GM21381 (cell line): ENCODE measurements at regions not wholly inside any gene's neighbourhood (a gene's known extent, or its start where the extent isn't known, plus 50 kb on each side); places are given as distances from the start of the nearest gene placed in this dataset.
"Not testable (repeated sequence)": the region's sequence is repeated elsewhere in the genome, so short reads cannot be mapped to it uniquely, and the experiment has no call there.

Experiments used
- ATAC-seq: cut with Tn5 transposase; IDR thresholded peaks from one replicate; pipeline ENCODE4 v1.9.1; 2021; ENCODE audit warnings: mild to moderate bottlenecking, moderate library complexity; ENCODE audit not compliant: unreplicated experiment

DNA sequence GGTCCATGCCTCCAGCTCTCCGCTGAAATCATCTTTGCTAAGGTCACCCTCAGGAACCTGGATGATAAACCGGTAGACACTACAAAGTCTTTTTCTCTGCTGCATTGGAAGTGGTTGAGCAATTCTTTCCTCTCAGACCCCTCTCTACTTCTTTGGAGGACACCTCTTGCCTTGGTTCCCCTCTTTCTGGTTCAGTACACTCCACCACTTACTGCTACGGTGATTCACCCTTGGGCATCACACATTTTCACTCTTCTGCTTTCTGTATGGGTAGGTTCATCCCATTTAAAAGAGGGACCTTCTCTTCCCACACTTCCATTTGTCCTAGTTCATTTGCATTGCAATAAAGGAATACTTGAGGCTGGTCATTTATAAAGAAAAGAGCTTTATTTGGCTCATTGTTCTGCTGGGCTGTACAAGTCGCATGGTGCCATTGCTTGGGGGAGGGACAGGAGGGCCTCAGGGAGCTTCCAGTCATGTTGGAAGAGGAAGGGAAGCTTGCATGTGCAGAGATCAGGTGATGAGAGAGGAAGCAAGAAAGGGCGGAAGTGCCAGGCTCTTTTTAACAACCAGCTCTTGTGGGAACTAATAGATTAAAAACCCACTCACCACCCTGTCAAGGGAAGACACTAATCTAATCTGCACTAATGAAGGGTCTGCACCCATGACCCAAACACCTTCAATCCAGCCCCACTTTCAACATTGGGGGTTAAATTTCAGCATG, 149.7 kb upstream of the TMEM170B start:
- no peak for ATAC-seq

DNA sequence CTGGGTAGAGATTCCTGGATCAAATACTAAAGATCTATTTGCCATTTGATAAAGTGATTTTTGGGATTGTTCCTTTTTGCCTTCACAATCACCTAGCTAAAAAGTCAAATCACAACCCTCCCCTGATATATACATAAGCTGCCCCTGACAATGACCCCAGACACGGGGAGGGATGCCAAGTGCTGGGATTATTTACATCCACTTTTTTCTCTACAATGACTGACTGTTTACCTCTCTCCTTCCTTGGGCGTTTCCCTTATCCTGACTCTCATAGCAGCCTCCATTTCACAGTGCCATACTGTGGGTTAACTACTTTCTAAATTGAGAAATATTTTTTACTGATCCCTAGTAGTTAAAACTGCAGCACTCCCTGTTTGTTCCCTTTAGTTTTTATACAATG, 150.8 kb upstream of the TMEM170B start:
- ATAC-seq = no peak

- ATAC-seq = peak; percentile 71
These were observed 151.2 kb upstream of the TMEM170B start for GRCh38 chr6:11386323-11386722.

DNA sequence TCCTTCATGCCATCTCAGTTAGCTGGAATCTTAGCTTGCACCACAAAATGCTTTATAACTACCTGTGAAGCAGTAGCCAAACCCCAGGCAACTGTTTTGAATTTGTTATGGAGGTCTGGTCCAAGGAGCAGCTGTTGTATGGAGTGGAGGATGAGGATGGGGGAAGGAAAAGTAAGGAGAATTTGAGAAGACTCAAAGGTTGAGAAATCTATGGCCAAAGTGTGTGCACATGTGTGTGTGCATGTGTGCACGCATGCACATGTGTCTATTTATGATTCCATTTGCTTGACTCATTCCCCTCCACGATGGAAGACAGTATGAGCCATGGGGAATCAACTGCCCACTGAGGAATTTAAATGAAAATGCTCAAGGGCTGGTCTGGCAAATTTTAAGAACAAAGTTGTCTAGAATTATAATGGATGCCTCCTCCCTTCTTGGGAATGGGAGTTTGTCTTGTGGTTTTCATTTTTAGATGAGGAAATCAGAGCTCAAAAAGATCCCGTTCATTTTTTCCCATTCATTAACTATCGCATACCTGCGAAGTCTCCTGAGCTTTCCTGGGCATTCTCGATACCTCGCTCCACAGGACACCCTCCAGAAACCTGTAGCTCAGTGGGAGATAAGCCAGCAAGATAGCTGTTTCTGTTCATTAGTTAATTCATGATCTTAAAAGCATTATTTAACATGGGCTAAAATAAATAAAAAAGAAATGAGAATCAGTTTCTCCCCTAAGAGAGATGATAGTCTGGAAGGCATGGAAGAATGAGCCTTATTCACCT, 152.3 kb upstream of the NEDD9 start:
- no peak for ATAC-seq

- peak; percentile 68 for ATAC-seq
These were observed 149.5 kb upstream of the NEDD9 start for GRCh38 chr6:11381801-11382513.

- no peak for ATAC-seq
These were observed 148.7 kb upstream of the NEDD9 start for GRCh38 chr6:11380969-11381744.

- no peak for ATAC-seq
These were observed 148.1 kb upstream of the NEDD9 start for GRCh38 chr6:11380549-11380948.

DNA sequence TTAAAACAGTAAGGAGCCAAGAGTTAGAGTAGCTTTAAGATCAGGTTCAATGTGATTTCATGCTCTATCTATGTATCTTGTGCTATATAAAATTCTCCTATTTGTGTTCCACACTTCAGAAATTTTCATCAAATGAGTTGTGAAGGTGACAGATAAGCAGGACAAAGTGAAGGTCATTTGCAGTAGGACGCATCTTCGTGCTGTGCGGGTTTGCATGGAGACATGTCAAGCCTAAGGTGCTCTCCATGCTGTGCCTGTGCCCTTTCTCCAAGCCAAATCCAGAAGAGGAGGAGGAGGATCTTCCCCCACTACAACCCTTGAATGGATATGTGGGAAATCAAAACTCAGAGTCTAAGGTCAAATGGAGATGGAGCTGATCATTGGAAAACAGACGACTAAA, 147.3 kb upstream of the NEDD9 start:
- no peak for ATAC-seq

DNA sequence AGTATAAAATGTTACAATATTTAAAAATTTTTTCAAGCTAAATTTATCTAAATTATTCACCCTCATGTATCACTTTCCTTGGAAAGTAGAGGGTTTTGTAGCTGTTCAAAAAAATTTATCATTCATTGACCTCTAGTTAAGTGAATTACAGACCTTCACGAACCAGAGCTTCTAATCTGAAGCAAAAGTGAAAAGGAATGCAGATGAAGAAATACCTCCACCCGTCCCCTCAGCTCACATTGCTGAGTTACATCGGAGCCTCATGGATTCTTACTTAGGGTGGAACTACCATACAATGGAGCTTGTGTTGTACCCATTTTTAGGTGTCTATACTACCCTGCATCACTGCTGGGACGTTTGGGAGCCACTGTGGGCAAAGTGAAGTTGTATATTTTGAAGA, 146.2 kb upstream of the NEDD9 start:
- ATAC-seq = no peak

GRCh38 chr6:11374036-11375010, 141.9 kb upstream of the NEDD9 start:
- ATAC-seq = peak; percentile 83

GRCh38 chr6:11373208-11373607, 140.7 kb upstream of the NEDD9 start:
- ATAC-seq = no peak

DNA sequence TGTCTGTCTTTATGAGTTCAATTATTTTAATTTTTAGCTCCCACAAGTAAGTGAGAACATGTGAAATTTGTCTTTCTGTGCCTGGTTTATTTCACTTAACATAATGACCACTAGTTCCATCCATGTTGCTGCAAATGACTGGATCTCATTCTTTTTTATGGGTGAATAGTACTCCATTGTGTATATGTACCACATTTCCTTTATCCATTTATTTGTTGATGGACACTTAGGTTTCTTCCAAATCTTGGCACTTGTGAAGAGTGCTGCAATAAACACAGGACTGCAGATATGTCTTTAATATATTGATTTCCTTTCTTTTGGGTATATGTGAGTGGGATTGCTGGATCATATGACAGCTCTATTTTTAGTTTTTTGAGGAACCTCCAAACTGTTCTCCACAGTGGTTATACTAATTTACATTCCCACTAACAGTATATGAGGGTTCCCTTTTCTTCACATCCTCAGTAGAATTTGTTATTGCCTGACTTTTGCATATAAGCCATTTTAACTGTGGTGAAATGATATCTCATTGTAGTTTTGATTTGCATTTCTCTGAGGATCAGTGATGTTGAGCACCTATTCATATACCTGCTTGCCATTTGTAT, 139.8 kb upstream of the NEDD9 start:
- ATAC-seq = not testable (repeated sequence)

GRCh38 chr6:11370191-11371018, 137.9 kb upstream of the NEDD9 start:
- no peak for ATAC-seq

GRCh38 chr6:11368760-11369159, 136.3 kb upstream of the NEDD9 start:
- peak; percentile 27 for ATAC-seq

DNA sequence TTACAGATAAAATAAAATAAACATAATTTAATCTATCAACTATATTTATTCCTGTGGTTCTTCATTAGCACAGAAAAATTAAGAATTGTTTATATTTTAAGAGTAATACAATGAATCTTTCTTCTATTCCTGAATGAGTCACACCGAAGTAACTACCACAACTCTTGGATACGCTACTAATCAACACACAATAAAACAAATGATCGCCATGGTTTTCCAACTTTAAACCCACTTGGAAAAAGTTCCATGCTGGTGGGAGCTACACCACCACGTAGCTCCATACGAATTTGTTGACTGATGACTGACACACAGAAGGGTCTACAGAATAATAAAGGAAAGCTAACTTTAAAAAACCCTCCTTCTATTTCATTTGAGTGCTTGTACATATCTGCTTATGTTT, 135.8 kb upstream of the NEDD9 start:
- no peak for ATAC-seq

- no peak for ATAC-seq
These were observed 135.3 kb upstream of the NEDD9 start for GRCh38 chr6:11367638-11368199.

DNA sequence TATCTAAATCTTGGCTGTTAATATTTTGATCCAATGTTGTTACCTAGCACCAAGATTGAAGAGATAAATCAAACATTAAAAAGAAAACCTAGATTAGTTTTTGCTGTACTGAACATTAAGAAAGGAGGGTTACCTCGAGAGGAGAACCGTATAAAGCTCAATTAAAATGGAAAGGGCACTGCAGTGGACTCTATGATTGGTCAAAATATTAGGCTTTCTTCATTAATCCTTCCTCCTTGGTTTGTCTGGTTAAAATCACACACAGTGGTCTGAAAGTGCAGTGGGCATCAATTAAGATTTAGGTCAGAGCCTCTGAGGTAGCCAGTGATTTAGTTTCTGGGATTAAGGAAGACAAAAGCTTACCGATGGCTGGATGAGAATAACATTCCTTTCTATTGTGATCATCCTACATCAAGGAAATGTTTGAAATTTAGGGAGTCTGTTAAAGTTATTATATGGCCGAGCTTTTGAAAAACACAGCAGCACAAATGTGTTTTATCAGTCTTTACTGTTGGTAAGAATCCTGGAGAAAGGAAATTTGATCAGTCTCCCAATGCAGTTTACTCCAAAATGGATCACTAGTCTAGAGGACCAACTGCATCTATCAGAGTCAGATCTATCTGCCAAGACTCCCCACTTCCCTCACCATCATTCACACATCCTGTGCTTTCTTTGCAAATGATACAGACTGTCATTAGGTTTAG, 134.6 kb upstream of the NEDD9 start:
- ATAC-seq = no peak
